ENCODE measurements at regions not wholly inside any gene's neighbourhood (a gene's known extent, or its start where the extent isn't known, plus 50 kb on each side); places are given as distances from the start of the nearest gene placed in this dataset.

GRCh38 chr5:2633992-2634391 is 117.5 kb downstream of the IRX2 start:
- Mint-ChIP-seq H3K36me3 (no peaks in the 10 kb centered on the region), H3K27me3 (no peaks in the 10 kb centered on the region), H3K4me3 (no peak overlapping the region), H3K9me3 (peaks cover 0 to 9% (median 7%) of the 10 kb centered on the region in 3 donors), H3K27ac (no peak overlapping the region), H3K4me1 (no peaks in the 10 kb centered on the region)

DNA sequence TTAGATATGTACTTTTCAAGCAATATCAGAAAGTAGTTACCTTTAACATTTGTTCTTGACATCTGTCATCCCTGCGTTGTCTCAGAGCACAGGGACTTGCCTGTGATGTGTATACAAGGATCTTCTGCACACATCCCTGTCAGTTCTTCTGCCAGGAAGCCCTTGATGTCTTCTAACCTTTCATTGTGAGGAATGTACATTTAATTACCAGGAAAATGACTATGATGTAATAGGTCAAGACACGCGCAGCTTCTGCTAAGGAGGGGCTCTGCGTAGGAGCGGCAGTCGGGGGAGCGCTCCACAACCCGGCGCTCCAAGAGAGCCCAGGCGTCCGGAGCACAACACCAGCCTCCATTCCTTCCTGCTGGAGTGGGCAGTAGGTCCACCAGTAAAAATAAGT is 119.7 kb downstream of the IRX2 start:
- peaks cover 0 to 12% (median 2%) of the 10 kb centered on the region in 3 donors for H3K9me3 Mint-ChIP-seq
- no peak overlapping the region for H3K4me3 Mint-ChIP-seq
- H3K27me3 Mint-ChIP-seq: no peaks in the 10 kb centered on the region
- H3K4me1 Mint-ChIP-seq: no peaks in the 10 kb centered on the region
- no peaks in the 10 kb centered on the region for H3K36me3 Mint-ChIP-seq
- no peak overlapping the region for H3K27ac Mint-ChIP-seq

DNA sequence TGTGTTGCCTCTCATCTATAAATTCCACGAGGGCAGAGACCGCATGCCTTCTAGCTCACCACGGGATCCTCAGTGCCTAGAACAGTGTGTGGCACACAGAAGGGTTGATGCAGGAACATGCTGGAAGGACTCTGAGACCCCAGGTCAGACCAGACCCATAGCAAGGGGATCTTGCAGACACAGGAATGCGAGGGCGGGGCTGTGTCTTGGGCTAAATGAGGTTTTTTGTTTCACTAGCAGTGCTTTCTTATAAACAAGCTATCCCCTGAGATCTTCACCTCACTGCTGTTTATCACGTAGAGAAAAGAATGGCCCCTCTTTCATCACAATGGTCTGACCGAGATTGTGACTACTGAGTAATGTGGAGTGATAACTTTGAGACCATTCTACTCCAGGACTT is 122.4 kb downstream of the IRX2 start:
- no peaks in the 10 kb centered on the region for H3K36me3 Mint-ChIP-seq
- peaks cover 0 to 9% (median 2%) of the 10 kb centered on the region in 3 donors for H3K9me3 Mint-ChIP-seq
- H3K4me3 Mint-ChIP-seq: peak overlapping the region in 1 of 4 donors; percentile 0
- no peaks in the 10 kb centered on the region for H3K4me1 Mint-ChIP-seq
- H3K27ac Mint-ChIP-seq: no peak overlapping the region
- no peaks in the 10 kb centered on the region for H3K27me3 Mint-ChIP-seq

- H3K36me3 Mint-ChIP-seq: no peaks in the 10 kb centered on the region
These were observed 123.6 kb downstream of the IRX2 start for GRCh38 chr5:2627867-2628266.

GRCh38 chr5:2626572-2626971 is 124.9 kb downstream of the IRX2 start:
- Mint-ChIP-seq H3K4me3 (peak overlapping the region in 1 of 4 donors; percentile 54), H3K27me3 (no peaks in the 10 kb centered on the region), H3K36me3 (no peaks in the 10 kb centered on the region)

More at GRCh38 chr5:2627867-2628266, 123.6 kb downstream of the IRX2 start:
- peaks cover 0 to 5% (median 2%) of the 10 kb centered on the region in 3 donors for H3K9me3 Mint-ChIP-seq
- no peak overlapping the region for H3K27ac Mint-ChIP-seq
- H3K27me3 Mint-ChIP-seq: no peaks in the 10 kb centered on the region
- peak overlapping the region in 1 of 4 donors; percentile 8 for H3K4me3 Mint-ChIP-seq
- H3K4me1 Mint-ChIP-seq: no peaks in the 10 kb centered on the region

GRCh38 chr5:2622866-2623265 is 128.6 kb downstream of the IRX2 start:
- peaks cover 0 to 3% (median 0%) of the 10 kb centered on the region in 3 donors for H3K9me3 Mint-ChIP-seq
- H3K4me1 Mint-ChIP-seq: peaks cover 0 to 1% (median 0%) of the 10 kb centered on the region in 3 donors
- H3K27ac Mint-ChIP-seq: no peak overlapping the region
- H3K36me3 Mint-ChIP-seq: no peaks in the 10 kb centered on the region
- H3K4me3 Mint-ChIP-seq: no peak overlapping the region
- no peaks in the 10 kb centered on the region for H3K27me3 Mint-ChIP-seq

More at GRCh38 chr5:2626572-2626971, 124.9 kb downstream of the IRX2 start:
- Mint-ChIP-seq H3K4me1 (peaks cover 0 to 1% (median 0%) of the 10 kb centered on the region in 3 donors), H3K9me3 (peaks cover 0 to 5% (median 2%) of the 10 kb centered on the region in 3 donors), H3K27ac (no peak overlapping the region)

- H3K4me3 Mint-ChIP-seq: no peak overlapping the region
- peaks cover 0 to 1% (median 0%) of the 10 kb centered on the region in 3 donors for H3K4me1 Mint-ChIP-seq
- H3K27ac Mint-ChIP-seq: no peak overlapping the region
- no peaks in the 10 kb centered on the region for H3K9me3 Mint-ChIP-seq
- no peaks in the 10 kb centered on the region for H3K27me3 Mint-ChIP-seq
- no peaks in the 10 kb centered on the region for H3K36me3 Mint-ChIP-seq
These were observed 129.8 kb downstream of the IRX2 start for GRCh38 chr5:2621631-2622030.

DNA sequence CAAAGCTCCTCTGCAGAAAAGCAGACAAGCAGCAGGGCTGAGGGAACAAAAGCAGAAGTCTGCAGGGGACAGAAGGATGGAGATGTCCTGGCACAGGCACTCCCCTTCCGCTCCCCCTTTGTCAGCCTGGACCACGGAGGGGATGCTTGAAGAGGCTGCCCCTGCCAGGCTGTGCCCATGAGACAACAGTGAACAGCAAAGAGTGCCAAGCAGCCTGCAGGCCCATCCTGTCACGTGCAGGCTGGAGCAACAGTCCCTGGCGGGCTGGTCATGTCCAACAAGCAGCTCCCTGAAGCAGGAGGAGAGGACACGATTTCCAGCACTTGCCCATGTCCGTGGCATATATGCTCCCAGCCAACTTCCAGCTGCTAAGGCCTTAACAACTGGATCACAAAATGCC is 132.3 kb downstream of the IRX2 start:
- peaks cover 0 to 1% (median 0%) of the 10 kb centered on the region in 3 donors for H3K4me1 Mint-ChIP-seq
- no peak overlapping the region for H3K27ac Mint-ChIP-seq
- no peaks in the 10 kb centered on the region for H3K9me3 Mint-ChIP-seq
- H3K4me3 Mint-ChIP-seq: no peak overlapping the region
- H3K27me3 Mint-ChIP-seq: no peaks in the 10 kb centered on the region
- no peaks in the 10 kb centered on the region for H3K36me3 Mint-ChIP-seq

GRCh38 chr5:2617461-2617860 is 134.0 kb downstream of the IRX2 start:
- no peaks in the 10 kb centered on the region for H3K9me3 Mint-ChIP-seq
- no peak overlapping the region for H3K4me3 Mint-ChIP-seq
- peaks cover 0 to 3% (median 0%) of the 10 kb centered on the region in 3 donors for H3K4me1 Mint-ChIP-seq
- H3K36me3 Mint-ChIP-seq: no peaks in the 10 kb centered on the region
- no peaks in the 10 kb centered on the region for H3K27me3 Mint-ChIP-seq
- no peak overlapping the region for H3K27ac Mint-ChIP-seq

DNA sequence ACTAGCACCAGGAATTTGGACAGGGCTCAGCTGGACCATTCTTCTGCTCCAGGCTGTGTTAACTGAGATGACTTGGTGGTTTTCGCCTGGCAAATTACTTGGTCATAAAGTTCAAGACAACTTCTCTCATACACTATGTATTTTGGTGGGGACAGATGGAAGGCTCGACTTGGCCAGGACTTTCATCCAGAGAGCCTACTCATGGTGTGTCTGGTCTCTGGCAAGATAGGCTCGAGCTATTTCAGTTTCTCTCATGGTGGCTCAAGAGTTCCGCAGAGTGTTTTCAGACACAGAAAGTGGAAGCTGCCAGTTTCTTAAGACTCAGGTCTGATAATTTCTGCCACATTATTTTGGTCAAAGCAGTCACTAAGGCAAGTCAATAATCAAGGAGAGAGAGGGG is 135.6 kb downstream of the IRX2 start:
- H3K27ac Mint-ChIP-seq: no peak overlapping the region
- H3K4me1 Mint-ChIP-seq: peaks cover 0 to 2% (median 0%) of the 10 kb centered on the region in 3 donors
- no peaks in the 10 kb centered on the region for H3K27me3 Mint-ChIP-seq
- no peak overlapping the region for H3K4me3 Mint-ChIP-seq
- no peaks in the 10 kb centered on the region for H3K36me3 Mint-ChIP-seq
- no peaks in the 10 kb centered on the region for H3K9me3 Mint-ChIP-seq

- Mint-ChIP-seq H3K27me3 (no peaks in the 10 kb centered on the region), H3K9me3 (no peaks in the 10 kb centered on the region), H3K4me3 (no peak overlapping the region), H3K27ac (no peak overlapping the region), H3K4me1 (peaks cover 0 to 2% (median 0%) of the 10 kb centered on the region in 3 donors), H3K36me3 (no peaks in the 10 kb centered on the region)
These were observed 136.9 kb downstream of the IRX2 start for GRCh38 chr5:2614571-2614970.

DNA sequence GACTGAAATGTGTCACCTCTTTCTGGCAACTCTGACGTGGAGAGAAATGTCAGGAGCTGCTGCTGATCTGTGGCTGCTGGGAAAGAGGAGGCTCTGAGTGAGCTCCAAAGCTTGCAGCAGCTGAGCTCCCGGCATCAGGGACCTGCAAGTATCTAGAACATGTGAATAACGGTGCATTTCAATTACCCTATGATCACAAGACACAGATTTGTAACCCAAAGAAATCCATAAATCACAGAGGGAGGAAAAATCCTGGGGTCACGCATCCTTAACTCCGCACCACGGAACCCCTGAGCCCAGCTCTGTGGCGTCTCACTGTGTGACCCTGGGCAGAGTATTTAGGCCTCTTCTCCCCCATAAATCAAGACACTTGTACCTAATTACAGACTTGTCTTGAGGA is 139.8 kb downstream of the IRX2 start:
- H3K9me3 Mint-ChIP-seq: peaks cover 0 to 3% (median 0%) of the 10 kb centered on the region in 3 donors
- H3K27ac Mint-ChIP-seq: no peak overlapping the region
- no peaks in the 10 kb centered on the region for H3K36me3 Mint-ChIP-seq
- no peak overlapping the region for H3K4me3 Mint-ChIP-seq
- H3K4me1 Mint-ChIP-seq: peaks cover 0 to 2% (median 0%) of the 10 kb centered on the region in 3 donors
- no peaks in the 10 kb centered on the region for H3K27me3 Mint-ChIP-seq

DNA sequence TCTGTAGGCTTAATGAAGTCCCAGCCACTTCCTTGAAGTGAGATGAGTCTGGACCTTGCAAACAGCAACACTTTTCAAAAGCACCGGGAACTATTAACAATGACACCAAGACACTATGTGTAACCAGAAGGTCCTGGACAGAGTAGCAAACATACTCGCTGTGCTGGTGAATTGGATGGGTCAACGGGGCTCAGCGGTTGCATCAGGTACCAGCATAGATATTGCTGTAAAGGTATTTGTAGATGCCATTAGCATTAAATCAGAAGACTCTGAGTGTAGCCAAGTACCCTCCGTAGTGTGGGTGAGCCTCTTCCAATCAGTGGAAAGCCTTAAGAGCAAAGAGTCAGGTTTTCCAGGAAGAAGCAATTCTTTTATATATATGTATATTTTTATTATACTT is 140.5 kb downstream of the IRX2 start:
- peaks cover 0 to 3% (median 0%) of the 10 kb centered on the region in 3 donors for H3K9me3 Mint-ChIP-seq
- H3K27me3 Mint-ChIP-seq: no peaks in the 10 kb centered on the region
- H3K4me1 Mint-ChIP-seq: peaks cover 0 to 2% (median 0%) of the 10 kb centered on the region in 3 donors
- H3K36me3 Mint-ChIP-seq: no peaks in the 10 kb centered on the region
- no peak overlapping the region for H3K4me3 Mint-ChIP-seq
- no peak overlapping the region for H3K27ac Mint-ChIP-seq

DNA sequence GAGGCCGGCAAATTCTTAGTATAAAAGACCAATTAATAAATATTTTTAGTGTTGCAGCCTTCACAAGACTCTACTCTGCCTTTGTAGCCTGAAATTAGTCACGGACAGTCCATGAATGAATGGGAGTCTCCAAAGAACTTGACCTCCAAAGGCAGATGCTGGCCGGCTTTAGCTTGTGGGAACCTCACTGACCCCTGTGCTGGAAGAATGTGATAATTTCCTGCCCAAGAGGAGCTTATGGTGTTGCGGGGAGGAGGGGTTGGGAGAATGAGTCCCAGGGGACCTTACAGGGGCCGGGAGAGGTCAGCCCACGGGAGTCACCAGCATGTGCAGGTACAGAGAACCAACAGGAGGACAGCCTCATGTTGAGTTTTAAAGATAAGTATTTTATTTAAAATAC is 143.1 kb downstream of the IRX2 start:
- Mint-ChIP-seq H3K36me3 (no peaks in the 10 kb centered on the region), H3K4me1 (peaks cover 0 to 1% (median 0%) of the 10 kb centered on the region in 3 donors), H3K27me3 (no peaks in the 10 kb centered on the region), H3K27ac (no peak overlapping the region), H3K4me3 (no peak overlapping the region), H3K9me3 (peaks cover 0 to 3% (median 0%) of the 10 kb centered on the region in 3 donors)

DNA sequence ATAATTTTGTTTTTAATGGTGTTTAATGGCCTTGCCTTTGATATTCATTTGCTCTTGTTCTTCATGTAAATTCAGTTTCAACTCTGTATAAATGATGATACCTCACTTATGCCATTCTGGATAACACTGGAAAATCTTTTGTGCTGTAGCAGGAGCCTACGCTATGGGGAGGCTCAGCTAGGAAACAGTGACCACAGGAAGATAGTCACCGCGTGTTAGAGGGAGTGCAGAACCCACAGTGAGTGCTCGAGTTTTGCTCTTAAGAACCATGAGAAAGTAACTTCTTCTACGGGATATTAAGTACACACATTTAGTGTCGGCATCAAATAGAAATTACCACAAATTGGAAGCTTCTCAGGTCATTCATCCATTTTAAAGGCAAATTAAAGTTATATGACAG is 143.9 kb downstream of the IRX2 start:
- H3K27ac Mint-ChIP-seq: no peak overlapping the region
- H3K4me1 Mint-ChIP-seq: no peaks in the 10 kb centered on the region
- H3K27me3 Mint-ChIP-seq: no peaks in the 10 kb centered on the region
- H3K4me3 Mint-ChIP-seq: no peak overlapping the region
- no peaks in the 10 kb centered on the region for H3K36me3 Mint-ChIP-seq
- peaks cover 0 to 3% (median 0%) of the 10 kb centered on the region in 3 donors for H3K9me3 Mint-ChIP-seq

GRCh38 chr5:2603272-2603575 is 148.3 kb downstream of the IRX2 start:
- Mint-ChIP-seq H3K27ac (no peak overlapping the region), H3K27me3 (no peaks in the 10 kb centered on the region), H3K9me3 (peaks cover 2 to 5% (median 3%) of the 10 kb centered on the region in 3 donors), H3K36me3 (no peaks in the 10 kb centered on the region), H3K4me3 (no peak overlapping the region), H3K4me1 (no peaks in the 10 kb centered on the region)

Measured in IgD-negative memory B cell (primary cell).